Transverse colon (tissue), 4 donors: ENCODE measurements at regions not wholly inside any gene's neighbourhood (a gene's known extent, or its start where the extent isn't known, plus 50 kb on each side); places are given as distances from the start of the nearest gene placed in this dataset.

Experiments
- DNase-seq: peaks from one replicate; pipeline ENCODE4 v3.0.0-alpha.2; 2019
- H3K27ac ChIP-seq, 4 donors: fragments of 200-600 bp; sonication (generic); 2 replicates each; pipeline ENCODE4 v1.5.1; 2016 to 2018; ENCODE audit warnings: inconsistent platforms in 4 of 4
- H3K27me3 ChIP-seq: fragments of 200-600 bp; sonication (generic); 2 replicates; pipeline ENCODE4 v1.5.1; 2017; ENCODE audit warnings: inconsistent platforms
- H3K36me3 ChIP-seq, 4 donors: fragments of 200-600 bp; sonication (generic); 2 replicates each; pipeline ENCODE4 v1.5.1; 2017 to 2019; ENCODE audit warnings: inconsistent platforms in 4 of 4
- H3K4me1 ChIP-seq, 4 donors: fragments of 200-600 bp; sonication (generic); 2 replicates each; pipeline ENCODE4 v1.5.1; 2017 to 2020; ENCODE audit warnings: inconsistent platforms in 4 of 4
- H3K4me3 ChIP-seq, 4 donors: fragments of 200-600 bp; sonication (generic); 1 replicate in 1 of 4; 2 replicates in 3 of 4; pipeline versions ENCODE4 v1.5.1 to v1.6.1; 2017 to 2019; ENCODE audit warnings: inconsistent platforms in 4 of 4
- H3K9me3 ChIP-seq, 2 donors: fragments of 200-600 bp; sonication (generic); 2 replicates each; pipeline ENCODE4 v1.5.1; 2017 to 2019; ENCODE audit warnings: inconsistent platforms in 2 of 2
- EP300 ChIP-seq: sonication (generic); formaldehyde crosslinking; IDR thresholded peaks from one replicate; pipeline ENCODE4 v1.6.1; 2017; ENCODE audit warnings: antibody characterized with exemption, low read depth
- POLR2A ChIP-seq: fragments of 450-650 bp; IDR thresholded peaks from one replicate; pipeline ENCODE4 v1.6.1; 2016; ENCODE audit warnings: antibody characterized with exemption, mild to moderate bottlenecking, moderate library complexity
- POLR2AphosphoS5 ChIP-seq, 3 donors: sonication (generic); formaldehyde crosslinking; IDR thresholded peaks; one replicate each; pipeline ENCODE4 v1.6.1; 2016; ENCODE audit warnings: antibody characterized with exemption in 3 of 3
- WGBS, 2 donors: methylation state at CpG; one replicate each; pipeline ENCODE4 v1.1.5; 2018; ENCODE audit warnings: low coverage in 1 of 2; 5-methylcytosine and 5-hydroxymethylcytosine counted together
- in situ Hi-C, 4 donors: fragments of 200-750 bp; cut with MboI; loops; one replicate each; pipeline versions ENCODE4 v1.15.0 to v1.15.1; 2017; ENCODE audit warnings: low sequenced_read_pairs in 3 of 4, low pct_ligation_motif_present in 1 of 4, low pct_unique_long_range_greater_than_20kb in 1 of 4
- intact Hi-C: fragments of 100-400 bp; cut with DNase I; formaldehyde crosslinking; loops from one replicate; pipeline ENCODE4 v1.15.1; 2023; ENCODE audit warnings: low total_unique reads
- TF ChIP-seq, protein P1 (sequence below), 5 experiments: fragments of 200-600 bp in 3 of 5; fragments of 450-650 bp in 2 of 5; sonication (generic) in 3 of 5; IDR thresholded peaks; 1 replicate in 2 of 5; 2 replicates in 3 of 5; pipeline ENCODE4 v1.5.1; 2016 to 2017; ENCODE audit warnings: antibody characterized with exemption in 5 of 5, inconsistent platforms in 3 of 5, mild to moderate bottlenecking in 2 of 5, moderate library complexity in 1 of 5

- no peak for DNase-seq
- H3K36me3 ChIP-seq: no peaks in the 10 kb centered on the region
- H3K9me3 ChIP-seq: no peaks in the 10 kb centered on the region
- TF ChIP-seq POLR2A (no peak), EP300 (no peak), POLR2AphosphoS5 (IDR thresholded peaks at IDR 0.05) (no peak)
- TF ChIP-seq, protein P1, sequence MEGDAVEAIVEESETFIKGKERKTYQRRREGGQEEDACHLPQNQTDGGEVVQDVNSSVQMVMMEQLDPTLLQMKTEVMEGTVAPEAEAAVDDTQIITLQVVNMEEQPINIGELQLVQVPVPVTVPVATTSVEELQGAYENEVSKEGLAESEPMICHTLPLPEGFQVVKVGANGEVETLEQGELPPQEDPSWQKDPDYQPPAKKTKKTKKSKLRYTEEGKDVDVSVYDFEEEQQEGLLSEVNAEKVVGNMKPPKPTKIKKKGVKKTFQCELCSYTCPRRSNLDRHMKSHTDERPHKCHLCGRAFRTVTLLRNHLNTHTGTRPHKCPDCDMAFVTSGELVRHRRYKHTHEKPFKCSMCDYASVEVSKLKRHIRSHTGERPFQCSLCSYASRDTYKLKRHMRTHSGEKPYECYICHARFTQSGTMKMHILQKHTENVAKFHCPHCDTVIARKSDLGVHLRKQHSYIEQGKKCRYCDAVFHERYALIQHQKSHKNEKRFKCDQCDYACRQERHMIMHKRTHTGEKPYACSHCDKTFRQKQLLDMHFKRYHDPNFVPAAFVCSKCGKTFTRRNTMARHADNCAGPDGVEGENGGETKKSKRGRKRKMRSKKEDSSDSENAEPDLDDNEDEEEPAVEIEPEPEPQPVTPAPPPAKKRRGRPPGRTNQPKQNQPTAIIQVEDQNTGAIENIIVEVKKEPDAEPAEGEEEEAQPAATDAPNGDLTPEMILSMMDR (IDR thresholded peaks at IDR 0.05): no peak
- no peak overlapping the region for H3K4me3 ChIP-seq
- no peak overlapping the region for H3K27ac ChIP-seq
- WGBS, 2 donors: 18% methylated on average over 1 of the region's 1 CpG
- no peaks in the 10 kb centered on the region for H3K27me3 ChIP-seq
- intact Hi-C loops (no loop called here), in situ Hi-C loops (no loop called here)
- H3K4me1 ChIP-seq: no peaks in the 10 kb centered on the region
Measured at GRCh38 chr3:104180906-104181305, 1185.8 kb upstream of the ALCAM start.

DNA sequence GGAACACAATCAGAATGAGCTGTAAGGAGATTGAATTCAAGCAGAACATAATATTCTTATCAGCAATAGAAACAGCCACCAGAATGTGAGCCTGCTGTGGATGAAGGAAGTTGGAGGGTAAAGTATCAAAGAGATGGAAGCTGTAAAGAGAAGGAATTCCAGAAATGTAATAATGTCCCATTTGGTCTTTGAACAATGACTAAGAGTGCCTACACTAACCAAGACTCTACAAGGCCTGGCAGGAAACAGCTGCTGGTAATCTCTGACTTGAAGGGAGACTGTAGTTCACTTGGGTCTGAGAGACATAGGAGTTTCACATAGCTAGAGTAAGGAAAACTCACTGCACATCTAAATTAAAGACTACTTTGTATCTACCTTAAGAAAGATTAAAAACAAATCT lies 1176.0 kb upstream of the ALCAM start:
- H3K36me3 ChIP-seq: no peaks in the 10 kb centered on the region
- no peak overlapping the region for H3K27ac ChIP-seq
- intact Hi-C loops (no loop called here), in situ Hi-C loops (no loop called here)
- H3K9me3 ChIP-seq: no peaks in the 10 kb centered on the region
- DNase-seq: no peak
- no peaks in the 10 kb centered on the region for H3K27me3 ChIP-seq
- TF ChIP-seq EP300 (no peak), POLR2A (no peak), POLR2AphosphoS5 (IDR thresholded peaks at IDR 0.05) (no peak)
- TF ChIP-seq, protein P1 (IDR thresholded peaks at IDR 0.05): no peak
- H3K4me3 ChIP-seq: no peak overlapping the region
- H3K4me1 ChIP-seq: no peaks in the 10 kb centered on the region

- no peaks in the 10 kb centered on the region for H3K27me3 ChIP-seq
- no peak for DNase-seq
- TF ChIP-seq POLR2AphosphoS5 (IDR thresholded peaks at IDR 0.05) (no peak), EP300 (no peak), POLR2A (no peak)
- TF ChIP-seq, protein P1 (IDR thresholded peaks at IDR 0.05): no peak
- H3K9me3 ChIP-seq: no peaks in the 10 kb centered on the region
- H3K4me1 ChIP-seq: no peaks in the 10 kb centered on the region
- H3K27ac ChIP-seq: no peak overlapping the region
- in situ Hi-C loops: no loop called here
- no peak overlapping the region for H3K4me3 ChIP-seq
- intact Hi-C loops: no loop called here
- WGBS, 2 donors: 8 to 51% methylated on average over 2 of the region's 2 CpGs
- no peaks in the 10 kb centered on the region for H3K36me3 ChIP-seq
Measured at GRCh38 chr3:104198131-104198530, 1168.6 kb upstream of the ALCAM start.

GRCh38 chr3:104206925-104207324 lies 1159.8 kb upstream of the ALCAM start:
- WGBS, 2 donors: 40 to 74% methylated on average over 1 to 2 of the region's 2 CpGs
- Histone ChIP-seq H3K9me3 (no peaks in the 10 kb centered on the region), H3K27me3 (no peaks in the 10 kb centered on the region), H3K27ac (no peak overlapping the region), H3K4me3 (no peak overlapping the region), H3K4me1 (no peaks in the 10 kb centered on the region), H3K36me3 (no peaks in the 10 kb centered on the region)
- no peak for DNase-seq
- in situ Hi-C loops (no loop called here), intact Hi-C loops (no loop called here)
- no peak for TF ChIP-seq POLR2A
- TF ChIP-seq POLR2AphosphoS5 (IDR thresholded peaks at IDR 0.05): no peak
- TF ChIP-seq, protein P1 (IDR thresholded peaks at IDR 0.05): no peak
- TF ChIP-seq EP300: no peak
